Adrenal gland (tissue), 9 donors: ENCODE measurements at regions not wholly inside any gene's neighbourhood (a gene's known extent, or its start where the extent isn't known, plus 50 kb on each side); places are given as distances from the start of the nearest gene placed in this dataset.

Experiments
- DNase-seq, 7 donors: peaks; one replicate each; pipeline ENCODE4 v3.0.0-alpha.2; 2019 to 2020
- H3K27ac ChIP-seq, 5 donors: fragments of 200-600 bp; sonication (generic) in 4 of 5; 1 replicate in 3 of 5; 2 replicates in 2 of 5; pipeline versions ENCODE4 v1.5.1 to v1.8.0; 2016 to 2020; ENCODE audit warnings: mild to moderate bottlenecking in 1 of 5
- H3K27me3 ChIP-seq: fragments of 200-600 bp; 2 replicates; pipeline ENCODE4 v1.8.0; 2021
- H3K36me3 ChIP-seq, 2 donors: fragments of 200-600 bp; replicated peaks in 1 of 2; 1 replicate in 1 of 2; 2 replicates in 1 of 2; pipeline versions ENCODE4 v1.5.1 to v1.8.0; 2018 to 2022
- H3K4me1 ChIP-seq, 2 donors: fragments of 200-600 bp; replicated peaks in 1 of 2; 1 replicate in 1 of 2; 2 replicates in 1 of 2; pipeline versions ENCODE4 v1.5.1 to v1.8.0; 2018 to 2021
- H3K4me3 ChIP-seq, 4 donors: fragments of 200-600 bp; sonication (generic) in 3 of 4; one replicate each; pipeline ENCODE4 v1.5.1; 2016 to 2018
- H3K9me3 ChIP-seq, 3 donors: fragments of 200-600 bp; sonication (generic) in 1 of 3; replicated peaks in 1 of 3; 1 replicate in 2 of 3; 2 replicates in 1 of 3; pipeline versions ENCODE4 v1.5.1 to v1.8.0; 2016 to 2021
- POLR2A ChIP-seq, 2 donors: fragments of 450-650 bp; IDR thresholded peaks; one replicate each; pipeline ENCODE4 v1.6.1; 2017; ENCODE audit warnings: antibody characterized with exemption in 2 of 2, mild to moderate bottlenecking in 2 of 2, moderate library complexity in 1 of 2
- WGBS, 4 donors: extraction: QIAGEN DNeasy Blood & Tissue Kit in 2 of 4; methylation state at CpG; one replicate each; pipeline versions ENCODE4 v1.1.5 to v1.1.7; 2013 to 2017; 5-methylcytosine and 5-hydroxymethylcytosine counted together
- intact Hi-C, 2 donors: fragments of 100-400 bp; cut with DNase I; formaldehyde crosslinking; loops; one replicate each; pipeline versions ENCODE4 v1.14.1 to v1.15.0; 2022 to 2023
- TF ChIP-seq, protein P1 (sequence below), 6 experiments: fragments of 450-650 bp in 4 of 6; fragments of 200-600 bp in 2 of 6; sonication (generic) in 1 of 6; IDR thresholded peaks; 1 replicate in 5 of 6; 2 replicates in 1 of 6; pipeline versions ENCODE4 v1.5.1 to v1.8.0; 2016 to 2021; ENCODE audit warnings: antibody characterized with exemption in 6 of 6, mild to moderate bottlenecking in 2 of 6, moderate library complexity in 1 of 6
- donor health status: healthy with polysubstance abuse.
- donor health status: Bipolar disorder and iron deficiency.
- donor health status: DM: yes; HTN: yes; CAD: no.
- donor health status: DM: no; HTN: no; CAD: no.
- donor health status: DM: no; HTN: no; CAD: no.

GRCh38 chr1:87176087-87176486 lies 152.6 kb upstream of the LMO4 start:
- intact Hi-C loops: no loop called here
- Histone ChIP-seq H3K27ac (no peak overlapping the region), H3K4me3 (no peak overlapping the region), H3K36me3 (no peaks in the 10 kb centered on the region), H3K9me3 (no peaks in the 10 kb centered on the region), H3K27me3 (no peaks in the 10 kb centered on the region), H3K4me1 (no peaks in the 10 kb centered on the region)
- WGBS, 4 donors: 66 to 89% (median 67%) methylated on average over 5 of the region's 5 CpGs
- no peak for DNase-seq
- no peak for TF ChIP-seq POLR2A (IDR thresholded peaks at IDR 0.05)
- TF ChIP-seq, protein P1, sequence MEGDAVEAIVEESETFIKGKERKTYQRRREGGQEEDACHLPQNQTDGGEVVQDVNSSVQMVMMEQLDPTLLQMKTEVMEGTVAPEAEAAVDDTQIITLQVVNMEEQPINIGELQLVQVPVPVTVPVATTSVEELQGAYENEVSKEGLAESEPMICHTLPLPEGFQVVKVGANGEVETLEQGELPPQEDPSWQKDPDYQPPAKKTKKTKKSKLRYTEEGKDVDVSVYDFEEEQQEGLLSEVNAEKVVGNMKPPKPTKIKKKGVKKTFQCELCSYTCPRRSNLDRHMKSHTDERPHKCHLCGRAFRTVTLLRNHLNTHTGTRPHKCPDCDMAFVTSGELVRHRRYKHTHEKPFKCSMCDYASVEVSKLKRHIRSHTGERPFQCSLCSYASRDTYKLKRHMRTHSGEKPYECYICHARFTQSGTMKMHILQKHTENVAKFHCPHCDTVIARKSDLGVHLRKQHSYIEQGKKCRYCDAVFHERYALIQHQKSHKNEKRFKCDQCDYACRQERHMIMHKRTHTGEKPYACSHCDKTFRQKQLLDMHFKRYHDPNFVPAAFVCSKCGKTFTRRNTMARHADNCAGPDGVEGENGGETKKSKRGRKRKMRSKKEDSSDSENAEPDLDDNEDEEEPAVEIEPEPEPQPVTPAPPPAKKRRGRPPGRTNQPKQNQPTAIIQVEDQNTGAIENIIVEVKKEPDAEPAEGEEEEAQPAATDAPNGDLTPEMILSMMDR (IDR thresholded peaks at IDR 0.05): no peak

GRCh38 chr1:87176514-87176913 lies 152.2 kb upstream of the LMO4 start:
- no peaks in the 10 kb centered on the region for H3K36me3 ChIP-seq
- DNase-seq: no peak
- 57 to 70% (median 61%) methylated on average over 5 of the region's 5 CpGs for WGBS, 4 donors

DNA sequence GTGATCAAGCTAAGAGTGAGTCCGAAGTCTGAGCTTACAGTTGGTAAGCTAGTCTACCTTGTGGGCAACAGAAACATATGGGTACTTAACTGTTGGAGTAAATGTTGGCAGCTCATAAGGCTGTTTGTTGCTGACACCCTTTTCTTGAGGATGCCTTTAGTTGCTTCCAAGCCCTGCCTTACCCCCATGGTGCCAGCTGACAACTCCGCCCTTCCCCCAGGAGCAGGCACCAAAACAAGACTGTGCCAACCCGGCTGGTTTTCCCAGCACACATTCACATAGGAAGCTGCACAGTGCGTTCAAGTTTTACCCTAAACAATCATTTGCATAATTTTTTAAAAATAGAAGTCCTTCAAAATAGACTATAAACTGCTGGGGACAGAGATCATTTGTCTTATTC lies 150.2 kb upstream of the LMO4 start:
- peaks cover 3% of the 10 kb centered on the region for H3K27me3 ChIP-seq
- no peaks in the 10 kb centered on the region for H3K9me3 ChIP-seq
- intact Hi-C loops: no loop called here
- DNase-seq: no peak
- no peak overlapping the region for H3K27ac ChIP-seq
- no peak overlapping the region for H3K4me3 ChIP-seq
- TF ChIP-seq, protein P1 (IDR thresholded peaks at IDR 0.05): no peak
- TF ChIP-seq POLR2A (IDR thresholded peaks at IDR 0.05): no peak
- WGBS, 4 donors: 78 to 88% (median 81%) methylated on average over 4 of the region's 4 CpGs
- H3K4me1 ChIP-seq: no peaks in the 10 kb centered on the region
- H3K36me3 ChIP-seq: no peaks in the 10 kb centered on the region

More at GRCh38 chr1:87176514-87176913, 152.2 kb upstream of the LMO4 start:
- intact Hi-C loops: no loop called here
- H3K9me3 ChIP-seq: no peaks in the 10 kb centered on the region
- H3K27me3 ChIP-seq: no peaks in the 10 kb centered on the region
- H3K4me3 ChIP-seq: no peak overlapping the region
- no peak overlapping the region for H3K27ac ChIP-seq
- no peak for TF ChIP-seq POLR2A (IDR thresholded peaks at IDR 0.05)
- TF ChIP-seq, protein P1 (IDR thresholded peaks at IDR 0.05): no peak
- H3K4me1 ChIP-seq: no peaks in the 10 kb centered on the region

DNA sequence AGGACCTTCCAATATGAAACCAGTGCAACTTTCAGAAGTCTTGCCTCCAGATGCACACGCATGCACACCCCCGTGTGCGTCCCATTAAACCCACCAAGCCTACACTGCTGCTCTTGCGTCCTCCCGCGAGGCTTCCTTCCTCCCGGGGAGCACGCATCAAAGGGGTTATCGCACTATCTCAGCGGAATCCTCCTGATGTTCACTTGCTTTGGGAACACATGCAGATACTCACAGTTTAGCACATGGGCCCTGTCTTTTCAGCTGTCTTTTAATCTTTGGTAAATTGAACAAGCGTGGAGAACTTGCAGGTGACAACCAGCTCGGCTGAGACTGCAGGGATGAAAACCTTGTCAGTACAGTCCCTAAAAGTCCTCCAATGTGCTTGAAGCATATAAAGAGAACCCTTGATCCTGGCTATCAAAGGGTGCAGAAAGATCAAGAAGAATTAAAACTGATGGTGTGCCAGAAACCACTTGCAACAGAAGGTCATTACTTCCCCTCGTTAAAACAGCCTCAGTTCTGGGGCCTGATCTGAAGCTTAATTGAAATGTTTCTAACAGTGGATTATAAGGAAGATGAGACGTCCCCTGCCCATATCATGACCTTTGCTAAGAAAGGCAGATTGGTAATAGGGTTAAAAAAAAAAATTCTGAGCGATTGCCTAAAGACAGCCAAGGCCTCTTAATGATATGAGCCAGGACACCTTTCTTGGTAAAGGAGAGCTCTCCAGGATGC lies 149.4 kb upstream of the LMO4 start:
- Histone ChIP-seq H3K4me3 (no peak overlapping the region), H3K27me3 (peaks cover 3% of the 10 kb centered on the region), H3K27ac (no peak overlapping the region), H3K36me3 (no peaks in the 10 kb centered on the region), H3K9me3 (no peaks in the 10 kb centered on the region), H3K4me1 (no peaks in the 10 kb centered on the region)
- TF ChIP-seq, protein P1 (IDR thresholded peaks at IDR 0.05): no peak
- no peak for TF ChIP-seq POLR2A (IDR thresholded peaks at IDR 0.05)
- intact Hi-C loops: no loop called here
- no peak for DNase-seq
- WGBS, 4 donors: 68 to 75% (median 71%) methylated on average over 15 of the region's 15 CpGs
